ENCODE measurements at regions not wholly inside any gene's neighbourhood (a gene's known extent, or its start where the extent isn't known, plus 50 kb on each side); places are given as distances from the start of the nearest gene placed in this dataset.
"Not testable (repeated sequence)": the region's sequence is repeated elsewhere in the genome, so short reads cannot be mapped to it uniquely, and the experiment has no call there.

DNA sequence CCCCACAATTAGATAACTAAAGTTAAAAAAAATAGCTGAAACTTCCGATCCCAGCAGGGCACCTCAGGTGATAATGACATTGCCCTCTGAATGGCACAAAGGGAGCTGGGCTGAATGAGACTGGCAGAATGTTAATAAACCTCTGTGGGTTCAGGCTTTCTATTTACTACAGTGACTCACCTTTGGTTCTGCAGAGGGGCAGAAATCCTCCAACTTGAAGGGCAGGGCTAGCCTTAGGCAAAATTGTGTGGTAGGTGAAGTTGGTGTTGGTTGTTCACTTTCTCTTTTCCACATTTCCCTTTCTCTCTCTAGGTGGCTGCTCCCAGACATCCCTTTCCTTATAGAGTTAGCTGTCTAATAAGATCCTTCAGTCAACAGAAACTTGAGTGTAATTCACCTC lies 625.2 kb downstream of the EPM2A start:
- no peak for DNase-seq (ENCODE audit: low spot score)
- TF ChIP-seq CTCF (IDR thresholded peaks at IDR 0.05; ENCODE audit: extremely low read depth, missing control alignments) = no peak

DNA sequence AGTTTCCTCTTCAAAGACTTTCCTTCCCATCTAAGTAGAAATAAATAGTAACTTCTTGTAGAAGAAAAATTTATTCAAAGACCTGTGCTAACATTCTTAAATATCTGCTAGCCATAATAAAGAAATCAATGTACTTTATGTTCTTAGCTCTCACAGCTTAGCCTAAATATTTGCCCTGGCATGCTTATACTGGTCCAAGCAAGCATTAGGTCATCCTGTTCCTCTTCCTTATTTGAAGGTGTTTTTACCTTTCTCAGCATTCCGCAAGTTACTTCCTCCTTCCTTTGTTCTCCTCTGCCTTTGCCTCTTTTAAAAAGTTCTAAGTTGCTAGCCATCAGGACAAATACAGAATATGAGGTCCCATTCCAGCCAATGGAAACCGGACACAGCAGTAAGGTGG lies 623.9 kb downstream of the EPM2A start:
- DNase-seq (ENCODE audit: low spot score) = not testable (repeated sequence)

DNA sequence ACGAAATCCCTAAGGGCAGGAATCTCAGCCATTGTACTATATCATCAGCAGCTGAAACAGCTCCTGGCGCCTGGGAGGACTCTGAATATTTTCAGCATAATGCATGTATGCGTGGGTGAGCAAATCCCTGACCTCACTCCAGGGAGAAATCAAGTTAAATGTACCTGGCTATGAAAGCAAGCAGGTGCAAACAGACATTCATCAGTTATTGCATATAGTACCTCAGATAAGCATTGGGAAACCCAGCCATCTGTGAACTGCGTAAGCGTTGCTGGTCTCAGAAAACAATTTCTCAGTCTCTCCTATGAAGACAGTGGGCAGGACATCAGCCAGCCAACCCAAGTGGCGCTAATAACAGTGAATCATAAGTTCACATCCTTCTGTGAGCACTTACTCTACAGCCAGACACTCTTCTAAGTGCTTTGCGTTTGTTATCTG lies 622.6 kb downstream of the EPM2A start:
- no peak for TF ChIP-seq CTCF (IDR thresholded peaks at IDR 0.05; ENCODE audit: extremely low read depth, missing control alignments)
- DNase-seq (ENCODE audit: low spot score) = no peak

DNA sequence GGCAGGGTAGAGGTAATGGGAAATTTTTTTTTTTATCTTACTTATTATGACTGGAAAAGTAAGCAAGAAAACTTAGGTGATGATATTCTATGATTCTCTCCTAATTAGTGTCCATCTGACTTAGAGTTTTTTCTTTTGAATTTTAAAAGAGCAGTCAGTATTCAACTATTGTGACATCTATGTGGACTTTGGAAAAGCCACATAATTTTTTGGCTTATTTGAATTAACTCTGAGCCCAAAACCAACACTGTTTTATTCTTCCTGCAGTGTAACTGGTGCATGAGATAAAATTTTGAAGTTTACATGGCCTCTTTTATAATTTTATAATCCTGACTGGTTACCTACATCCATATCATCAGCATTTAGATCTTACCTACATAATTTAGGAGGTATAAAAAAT lies 619.7 kb downstream of the EPM2A start:
- no peak for TF ChIP-seq CTCF (IDR thresholded peaks at IDR 0.05; ENCODE audit: extremely low read depth, missing control alignments)
- no peak for DNase-seq (ENCODE audit: low spot score)

DNA sequence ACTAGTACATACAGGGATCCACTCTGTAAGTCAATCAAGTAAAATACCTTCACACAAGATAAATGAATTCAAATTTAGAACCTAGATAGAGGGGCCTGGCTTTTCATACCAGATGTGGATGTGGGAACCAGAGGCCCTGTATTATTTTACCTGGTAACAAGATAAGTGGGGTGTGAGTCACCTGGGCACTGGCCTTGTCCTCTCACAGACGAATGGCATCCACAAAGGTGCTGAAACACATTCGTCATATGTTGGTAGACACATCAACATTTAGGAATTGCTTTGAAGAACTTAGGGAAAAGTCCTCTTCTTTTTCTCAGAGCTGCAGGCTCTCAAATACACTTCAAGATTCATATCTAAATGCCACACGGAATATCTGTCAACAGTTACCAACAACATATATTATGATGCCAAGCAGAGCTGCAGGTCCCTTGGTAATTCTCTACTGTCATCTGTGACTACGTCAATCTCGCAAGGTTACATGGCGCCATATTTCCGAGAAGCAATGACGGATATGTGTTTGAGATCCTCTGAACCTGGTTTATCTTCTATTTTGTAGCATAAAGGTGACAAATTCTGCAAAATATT lies 618.6 kb downstream of the EPM2A start:
- TF ChIP-seq CTCF (IDR thresholded peaks at IDR 0.05; ENCODE audit: extremely low read depth, missing control alignments) = no peak
- DNase-seq (ENCODE audit: low spot score) = no peak

DNA sequence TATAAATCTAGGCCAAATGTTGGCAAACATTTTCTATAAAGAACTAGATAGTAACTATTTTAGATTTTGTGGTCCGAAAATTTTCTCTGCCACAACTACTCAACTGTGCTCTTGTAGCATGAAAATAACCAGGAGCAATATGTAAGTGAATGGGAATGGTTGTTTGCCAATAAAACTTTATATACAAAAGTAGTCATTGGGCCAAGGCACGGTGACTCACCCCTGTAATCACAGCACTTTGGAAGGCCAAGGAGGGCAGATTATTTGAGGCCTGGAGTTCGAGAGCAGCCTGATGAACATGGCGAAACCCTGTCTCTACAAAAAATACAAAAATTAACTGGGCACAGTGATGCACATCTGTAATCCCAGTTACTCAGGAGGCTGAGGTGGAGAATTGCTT lies 617.1 kb downstream of the EPM2A start:
- DNase-seq (ENCODE audit: low spot score) = no peak
- TF ChIP-seq CTCF (IDR thresholded peaks at IDR 0.05; ENCODE audit: extremely low read depth, missing control alignments) = no peak

- DNase-seq (ENCODE audit: low spot score) = no peak
- TF ChIP-seq CTCF (IDR thresholded peaks at IDR 0.05; ENCODE audit: extremely low read depth, missing control alignments) = no peak
Measured at GRCh38 chr6:145119081-145119480, 616.2 kb downstream of the EPM2A start.

DNA sequence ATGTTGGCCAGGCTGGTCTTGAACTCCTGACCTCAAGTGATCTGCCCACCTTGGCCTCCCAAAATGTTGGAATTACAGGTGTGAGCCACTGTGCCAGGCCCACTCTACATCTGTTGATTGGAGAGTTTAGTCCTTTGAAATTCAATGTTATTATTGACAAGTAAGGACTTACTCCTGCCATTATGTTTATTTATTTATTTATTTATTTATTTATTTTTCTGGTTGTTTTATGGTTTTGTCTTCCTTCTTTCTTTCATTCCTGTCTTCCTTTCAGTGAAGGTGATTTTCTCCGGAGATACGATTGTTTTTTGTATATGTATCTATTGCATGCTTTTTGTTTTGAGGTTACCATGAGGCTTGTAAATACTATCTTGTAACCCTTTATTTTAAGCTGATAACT lies 602.6 kb downstream of the EPM2A start:
- DNase-seq (ENCODE audit: low spot score) = no peak
- TF ChIP-seq CTCF (IDR thresholded peaks at IDR 0.05; ENCODE audit: extremely low read depth, missing control alignments) = no peak

Data from GM20000 (cell line).